Parathyroid adenoma (tissue), 2 donors: ENCODE measurements at regions not wholly inside any gene's neighbourhood (a gene's known extent, or its start where the extent isn't known, plus 50 kb on each side); places are given as distances from the start of the nearest gene placed in this dataset.

Experiments
- H2AFZ ChIP-seq: fragments of 300-600 bp; sonication (generic); one replicate; pipeline ENCODE4 v1.7.0; 2017; ENCODE audit warnings: antibody characterized with exemption, mild to moderate bottlenecking
- H3K27ac ChIP-seq: fragments of 300-600 bp; sonication (generic); one replicate; pipeline ENCODE4 v1.7.0; 2017
- H3K27me3 ChIP-seq: fragments of 300-600 bp; sonication (generic); one replicate; pipeline ENCODE4 v1.7.0; 2017; ENCODE audit warnings: low read length; ENCODE audit not compliant: control insufficient read depth, insufficient read depth
- H3K36me3 ChIP-seq: fragments of 300-600 bp; sonication (generic); one replicate; pipeline ENCODE4 v1.7.0; 2017; ENCODE audit warnings: low read length; ENCODE audit not compliant: control insufficient read depth, insufficient read depth
- H3K4me1 ChIP-seq: fragments of 300-600 bp; sonication (generic); one replicate; pipeline ENCODE4 v1.7.0; 2017; ENCODE audit warnings: control low read depth
- H3K4me2 ChIP-seq: fragments of 300-600 bp; sonication (generic); one replicate; pipeline ENCODE4 v1.7.0; 2017; ENCODE audit warnings: low read length
- H3K4me3 ChIP-seq: fragments of 300-600 bp; sonication (generic); one replicate; pipeline ENCODE4 v1.7.0; 2017; ENCODE audit warnings: low read depth, low read length
- H3K79me2 ChIP-seq: fragments of 300-600 bp; sonication (generic); one replicate; pipeline ENCODE4 v1.7.0; 2017; ENCODE audit warnings: control low read depth
- H3K9ac ChIP-seq: fragments of 300-600 bp; sonication (generic); one replicate; pipeline ENCODE4 v1.7.0; 2017; ENCODE audit warnings: mild to moderate bottlenecking
- H3K9me3 ChIP-seq: fragments of 300-600 bp; sonication (generic); one replicate; pipeline ENCODE4 v1.7.0; 2017; ENCODE audit warnings: low read length; ENCODE audit not compliant: control insufficient read depth
- TF ChIP-seq, protein P1 (sequence below): fragments of 300-600 bp; sonication (generic); IDR thresholded peaks from one replicate; pipeline ENCODE4 v1.7.0; 2017; ENCODE audit warnings: antibody characterized with exemption, mild to moderate bottlenecking
- donor health status: primary hyperparathyroidism.

- no peaks in the 10 kb centered on the region for H3K27me3 ChIP-seq
- TF ChIP-seq, protein P1, sequence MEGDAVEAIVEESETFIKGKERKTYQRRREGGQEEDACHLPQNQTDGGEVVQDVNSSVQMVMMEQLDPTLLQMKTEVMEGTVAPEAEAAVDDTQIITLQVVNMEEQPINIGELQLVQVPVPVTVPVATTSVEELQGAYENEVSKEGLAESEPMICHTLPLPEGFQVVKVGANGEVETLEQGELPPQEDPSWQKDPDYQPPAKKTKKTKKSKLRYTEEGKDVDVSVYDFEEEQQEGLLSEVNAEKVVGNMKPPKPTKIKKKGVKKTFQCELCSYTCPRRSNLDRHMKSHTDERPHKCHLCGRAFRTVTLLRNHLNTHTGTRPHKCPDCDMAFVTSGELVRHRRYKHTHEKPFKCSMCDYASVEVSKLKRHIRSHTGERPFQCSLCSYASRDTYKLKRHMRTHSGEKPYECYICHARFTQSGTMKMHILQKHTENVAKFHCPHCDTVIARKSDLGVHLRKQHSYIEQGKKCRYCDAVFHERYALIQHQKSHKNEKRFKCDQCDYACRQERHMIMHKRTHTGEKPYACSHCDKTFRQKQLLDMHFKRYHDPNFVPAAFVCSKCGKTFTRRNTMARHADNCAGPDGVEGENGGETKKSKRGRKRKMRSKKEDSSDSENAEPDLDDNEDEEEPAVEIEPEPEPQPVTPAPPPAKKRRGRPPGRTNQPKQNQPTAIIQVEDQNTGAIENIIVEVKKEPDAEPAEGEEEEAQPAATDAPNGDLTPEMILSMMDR, result no peak
- H3K9ac ChIP-seq, result no peak overlapping the region
These were observed 200.2 kb upstream of the UGT8 start for GRCh38 chr4:114398410-114398809.

GRCh38 chr4:114399105-114399504, 199.5 kb upstream of the UGT8 start:
- H2AFZ ChIP-seq, result no peak overlapping the region
- H3K4me2 ChIP-seq, result no peak overlapping the region
- H3K9me3 ChIP-seq, result no peaks in the 10 kb centered on the region

More at GRCh38 chr4:114398410-114398809, 200.2 kb upstream of the UGT8 start:
- H3K4me2 ChIP-seq, result no peak overlapping the region
- no peak overlapping the region for H3K4me3 ChIP-seq
- no peaks in the 10 kb centered on the region for H3K4me1 ChIP-seq
- no peaks in the 10 kb centered on the region for H3K79me2 ChIP-seq
- no peak overlapping the region for H3K27ac ChIP-seq
- H3K36me3 ChIP-seq, result no peaks in the 10 kb centered on the region
- H2AFZ ChIP-seq, result no peak overlapping the region
- no peaks in the 10 kb centered on the region for H3K9me3 ChIP-seq

DNA sequence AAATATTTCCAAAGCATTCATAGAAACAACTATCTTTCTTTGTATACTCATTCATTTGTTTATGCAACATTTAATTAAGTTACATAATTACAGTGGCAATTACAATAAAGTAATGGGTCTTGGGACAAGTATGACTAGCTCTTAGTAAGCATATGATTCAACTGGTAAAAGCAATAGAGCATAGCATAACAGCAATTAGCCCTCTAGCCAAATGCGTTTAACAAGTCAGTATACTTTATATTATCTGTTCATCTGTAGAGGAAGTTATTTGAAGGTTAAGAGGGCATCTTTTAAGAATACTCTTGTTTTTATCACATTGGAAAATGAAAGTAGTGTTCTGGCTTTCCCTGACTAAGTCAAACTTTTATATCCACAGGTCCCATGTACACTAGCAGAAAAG, 198.1 kb upstream of the UGT8 start:
- Histone ChIP-seq H3K9ac (no peak overlapping the region), H3K27ac (no peak overlapping the region), H3K79me2 (no peaks in the 10 kb centered on the region), H3K36me3 (no peaks in the 10 kb centered on the region), H3K4me3 (no peak overlapping the region), H3K4me1 (no peaks in the 10 kb centered on the region), H2AFZ (no peak overlapping the region), H3K9me3 (no peaks in the 10 kb centered on the region), H3K4me2 (no peak overlapping the region), H3K27me3 (no peaks in the 10 kb centered on the region)
- TF ChIP-seq, protein P1, result no peak

More at GRCh38 chr4:114399105-114399504, 199.5 kb upstream of the UGT8 start:
- TF ChIP-seq, protein P1, result no peak
- H3K27ac ChIP-seq, result no peak overlapping the region
- H3K79me2 ChIP-seq, result no peaks in the 10 kb centered on the region
- H3K36me3 ChIP-seq, result no peaks in the 10 kb centered on the region
- no peak overlapping the region for H3K4me3 ChIP-seq
- no peaks in the 10 kb centered on the region for H3K4me1 ChIP-seq
- no peaks in the 10 kb centered on the region for H3K27me3 ChIP-seq
- no peak overlapping the region for H3K9ac ChIP-seq

- Histone ChIP-seq H3K9ac (no peak overlapping the region), H2AFZ (no peak overlapping the region), H3K27me3 (no peaks in the 10 kb centered on the region), H3K79me2 (no peaks in the 10 kb centered on the region), H3K36me3 (no peaks in the 10 kb centered on the region), H3K4me1 (no peaks in the 10 kb centered on the region), H3K4me3 (no peak overlapping the region), H3K4me2 (no peak overlapping the region), H3K9me3 (no peaks in the 10 kb centered on the region), H3K27ac (no peak overlapping the region)
- TF ChIP-seq, protein P1, result no peak
These were observed 197.1 kb upstream of the UGT8 start for GRCh38 chr4:114401483-114401882.

GRCh38 chr4:114417214-114417613, 181.4 kb upstream of the UGT8 start:
- H3K4me2 ChIP-seq, result no peak overlapping the region
- H3K27me3 ChIP-seq, result no peaks in the 10 kb centered on the region
- H3K4me3 ChIP-seq, result no peak overlapping the region
- no peak overlapping the region for H3K27ac ChIP-seq
- TF ChIP-seq, protein P1, result no peak
- H3K79me2 ChIP-seq, result no peaks in the 10 kb centered on the region
- no peak overlapping the region for H3K9ac ChIP-seq
- H3K36me3 ChIP-seq, result no peaks in the 10 kb centered on the region
- no peaks in the 10 kb centered on the region for H3K9me3 ChIP-seq
- H3K4me1 ChIP-seq, result no peaks in the 10 kb centered on the region
- H2AFZ ChIP-seq, result no peak overlapping the region
